Thyroid gland (tissue), 4 donors: ENCODE measurements at regions not wholly inside any gene's neighbourhood (a gene's known extent, or its start where the extent isn't known, plus 50 kb on each side); places are given as distances from the start of the nearest gene placed in this dataset.

Experiments used
- POLR2A ChIP-seq, 2 donors: fragments of 450-650 bp; IDR thresholded peaks; one replicate each; pipeline ENCODE4 v1.6.1; 2017; ENCODE audit warnings: antibody characterized with exemption in 2 of 2, mild to moderate bottlenecking in 2 of 2, moderate library complexity in 1 of 2
- TF ChIP-seq, protein P1 (sequence below), 6 experiments: fragments of 200-600 bp in 3 of 6; fragments of 450-650 bp in 3 of 6; sonication (generic) in 3 of 6; IDR thresholded peaks; one replicate each; pipeline ENCODE4 v1.5.1; 2016 to 2019; ENCODE audit warnings: antibody characterized with exemption in 6 of 6, mild to moderate bottlenecking in 2 of 6, inconsistent platforms in 1 of 6, moderate library complexity in 1 of 6

DNA sequence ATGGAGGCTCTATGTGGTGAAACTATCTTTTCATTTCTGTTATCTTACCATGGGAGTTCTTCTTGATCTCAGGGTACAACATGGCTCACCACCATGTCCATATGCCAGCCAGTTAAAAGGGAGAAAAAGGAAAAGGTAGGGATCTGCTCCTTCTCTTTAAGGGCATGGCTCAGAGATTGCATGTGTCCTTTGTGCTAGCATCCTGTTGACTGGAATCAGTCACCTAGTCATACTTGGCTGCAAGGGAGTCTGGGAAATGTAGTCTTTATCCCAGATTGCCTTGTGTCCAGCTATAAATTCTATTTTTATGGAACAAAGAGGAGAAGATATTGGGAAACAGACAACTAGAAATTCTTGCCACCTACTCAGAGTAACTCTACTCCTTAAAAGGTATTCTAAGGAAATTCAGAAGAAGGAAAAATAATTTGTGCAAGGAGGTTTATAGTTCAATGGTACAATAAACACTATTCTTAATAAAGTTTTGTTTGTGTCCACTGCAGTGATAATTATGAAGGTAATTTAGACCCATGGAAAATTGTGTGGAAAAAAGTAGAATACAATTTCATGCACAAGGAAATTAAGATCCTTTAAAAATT lies 86.4 kb upstream of the RPH3A start:
- TF ChIP-seq, protein P1, sequence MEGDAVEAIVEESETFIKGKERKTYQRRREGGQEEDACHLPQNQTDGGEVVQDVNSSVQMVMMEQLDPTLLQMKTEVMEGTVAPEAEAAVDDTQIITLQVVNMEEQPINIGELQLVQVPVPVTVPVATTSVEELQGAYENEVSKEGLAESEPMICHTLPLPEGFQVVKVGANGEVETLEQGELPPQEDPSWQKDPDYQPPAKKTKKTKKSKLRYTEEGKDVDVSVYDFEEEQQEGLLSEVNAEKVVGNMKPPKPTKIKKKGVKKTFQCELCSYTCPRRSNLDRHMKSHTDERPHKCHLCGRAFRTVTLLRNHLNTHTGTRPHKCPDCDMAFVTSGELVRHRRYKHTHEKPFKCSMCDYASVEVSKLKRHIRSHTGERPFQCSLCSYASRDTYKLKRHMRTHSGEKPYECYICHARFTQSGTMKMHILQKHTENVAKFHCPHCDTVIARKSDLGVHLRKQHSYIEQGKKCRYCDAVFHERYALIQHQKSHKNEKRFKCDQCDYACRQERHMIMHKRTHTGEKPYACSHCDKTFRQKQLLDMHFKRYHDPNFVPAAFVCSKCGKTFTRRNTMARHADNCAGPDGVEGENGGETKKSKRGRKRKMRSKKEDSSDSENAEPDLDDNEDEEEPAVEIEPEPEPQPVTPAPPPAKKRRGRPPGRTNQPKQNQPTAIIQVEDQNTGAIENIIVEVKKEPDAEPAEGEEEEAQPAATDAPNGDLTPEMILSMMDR (IDR thresholded peaks at IDR 0.05) = no peak
- TF ChIP-seq POLR2A (IDR thresholded peaks at IDR 0.05) = no peak
